Stimulated activated memory B cell treated with anti-CD40 and anti-IgM and Interleukin-4, amounts not matched to agents 10 μg/mL and 1 μg/mL and 100 μg/mL, for 72 hours (primary cell): ENCODE measurements at regions not wholly inside any gene's neighbourhood (a gene's known extent, or its start where the extent isn't known, plus 50 kb on each side); places are given as distances from the start of the nearest gene placed in this dataset.

Experiments used
- ATAC-seq: fragments of 150-1000 bp; cut with Tn5 transposase; 2 replicates; pipeline ENCODE4 v1.10.0; 2021
- H3K27ac Mint-ChIP-seq: one replicate; pipeline ENCODE4 v1.8.0; 2022; ENCODE audit warnings: mild to moderate bottlenecking, mixed read lengths
- H3K27me3 Mint-ChIP-seq: one replicate; pipeline ENCODE4 v1.8.0; 2022; ENCODE audit warnings: mixed read lengths
- H3K36me3 Mint-ChIP-seq: one replicate; pipeline ENCODE4 v1.8.0; 2022; ENCODE audit warnings: mixed read lengths
- H3K4me1 Mint-ChIP-seq: one replicate; pipeline ENCODE4 v1.8.0; 2022; ENCODE audit warnings: mixed read lengths
- H3K4me3 Mint-ChIP-seq: one replicate; pipeline ENCODE4 v1.8.0; 2022; ENCODE audit warnings: mild to moderate bottlenecking, moderate library complexity, mixed read lengths
- H3K9me3 Mint-ChIP-seq: one replicate; pipeline ENCODE4 v1.8.0; 2022; ENCODE audit warnings: mixed read lengths

DNA sequence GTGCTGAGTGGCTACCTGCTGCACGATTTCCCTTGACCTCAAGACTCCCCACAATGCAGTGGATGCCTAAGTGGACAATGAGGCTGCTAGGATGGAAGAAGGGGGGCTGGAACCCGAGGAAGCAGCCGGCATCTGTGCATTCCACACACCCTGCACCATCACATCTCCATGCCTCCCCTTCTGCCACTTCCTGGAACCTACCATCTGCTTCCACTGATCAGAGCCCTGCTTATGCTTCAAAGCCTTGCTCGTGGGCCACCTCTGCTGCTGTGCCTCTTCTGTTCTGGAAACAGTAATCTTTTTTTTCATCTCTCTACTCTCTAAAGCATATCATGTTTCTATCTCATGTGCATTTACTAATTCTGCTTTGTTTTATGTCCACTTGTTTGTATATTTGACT, 66.2 kb upstream of the WDR26 start:
- no peak for ATAC-seq
- Mint-ChIP-seq H3K9me3 (peaks cover 5% of the 10 kb centered on the region), H3K27ac (no peak overlapping the region), H3K36me3 (peaks cover 6% of the 10 kb centered on the region), H3K27me3 (no peaks in the 10 kb centered on the region), H3K4me1 (peaks cover 46% of the 10 kb centered on the region), H3K4me3 (no peak overlapping the region)

GRCh38 chr1:224501836-224502235, 67.2 kb upstream of the WDR26 start:
- no peak overlapping the region for H3K27ac Mint-ChIP-seq
- H3K4me3 Mint-ChIP-seq, result no peak overlapping the region
- H3K27me3 Mint-ChIP-seq, result no peaks in the 10 kb centered on the region
- peaks cover 44% of the 10 kb centered on the region for H3K4me1 Mint-ChIP-seq
- peaks cover 2% of the 10 kb centered on the region for H3K36me3 Mint-ChIP-seq
- H3K9me3 Mint-ChIP-seq, result peaks cover 3% of the 10 kb centered on the region
- ATAC-seq, result no peak

- H3K4me1 Mint-ChIP-seq, result peaks cover 36% of the 10 kb centered on the region
- no peaks in the 10 kb centered on the region for H3K36me3 Mint-ChIP-seq
- no peak for ATAC-seq
- peak overlapping the region; percentile 10 for H3K4me3 Mint-ChIP-seq
- no peaks in the 10 kb centered on the region for H3K9me3 Mint-ChIP-seq
- H3K27ac Mint-ChIP-seq, result peak overlapping the region; percentile 83
- no peaks in the 10 kb centered on the region for H3K27me3 Mint-ChIP-seq
Observed at GRCh38 chr1:224502459-224503160, 68.0 kb upstream of the WDR26 start.

DNA sequence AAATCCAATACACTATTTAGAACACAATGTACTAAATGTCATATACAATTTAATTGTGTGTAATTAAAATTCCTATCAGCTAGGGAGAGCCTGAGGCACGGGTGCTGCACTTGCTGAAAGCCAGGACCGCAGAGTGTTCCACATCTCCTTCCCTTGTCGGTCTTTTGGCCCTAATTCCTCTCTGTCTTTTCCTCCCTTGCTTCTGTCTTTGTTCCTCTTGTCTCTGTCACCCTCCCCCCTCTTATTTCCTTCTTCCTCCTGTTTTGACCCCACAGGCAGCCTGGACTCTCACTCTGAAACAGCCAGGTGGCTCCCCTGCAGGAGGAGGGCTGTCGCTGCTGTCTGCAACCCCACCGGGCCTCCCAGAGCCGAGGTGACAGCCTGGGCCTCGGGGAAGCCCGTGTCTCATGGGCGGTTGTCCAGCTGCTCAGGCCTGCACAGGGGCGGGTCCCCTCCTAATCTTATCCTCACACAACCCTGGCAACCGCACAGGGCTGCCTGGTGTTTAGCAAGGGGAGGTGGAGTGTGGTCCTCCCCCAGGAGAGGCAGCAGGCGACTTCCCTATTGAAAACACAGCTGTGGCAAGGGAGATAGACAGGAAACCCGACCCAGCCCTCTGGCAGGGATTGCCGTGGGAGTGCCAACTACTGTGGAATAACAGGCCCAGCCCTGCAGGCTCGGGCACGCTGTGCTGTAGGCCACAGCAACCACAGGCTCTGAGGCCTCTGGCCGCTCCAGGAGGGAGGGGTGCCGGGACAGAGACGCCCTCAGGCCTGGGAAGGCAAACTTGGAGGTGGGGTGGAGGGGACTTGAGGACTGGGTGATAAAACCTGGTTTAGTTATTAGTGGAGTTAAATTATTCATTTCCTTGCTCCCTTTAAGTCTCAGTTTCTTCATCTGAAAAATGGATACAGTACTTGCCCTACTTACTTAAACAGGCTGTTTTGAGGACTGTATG, 68.8 kb upstream of the WDR26 start:
- peak overlapping the region; percentile 83 for H3K27ac Mint-ChIP-seq
- ATAC-seq, result peak; percentile 82
- peak overlapping the region; percentile 32 for H3K4me3 Mint-ChIP-seq
- no peaks in the 10 kb centered on the region for H3K36me3 Mint-ChIP-seq
- H3K9me3 Mint-ChIP-seq, result no peaks in the 10 kb centered on the region
- no peaks in the 10 kb centered on the region for H3K27me3 Mint-ChIP-seq
- peaks cover 28% of the 10 kb centered on the region for H3K4me1 Mint-ChIP-seq

DNA sequence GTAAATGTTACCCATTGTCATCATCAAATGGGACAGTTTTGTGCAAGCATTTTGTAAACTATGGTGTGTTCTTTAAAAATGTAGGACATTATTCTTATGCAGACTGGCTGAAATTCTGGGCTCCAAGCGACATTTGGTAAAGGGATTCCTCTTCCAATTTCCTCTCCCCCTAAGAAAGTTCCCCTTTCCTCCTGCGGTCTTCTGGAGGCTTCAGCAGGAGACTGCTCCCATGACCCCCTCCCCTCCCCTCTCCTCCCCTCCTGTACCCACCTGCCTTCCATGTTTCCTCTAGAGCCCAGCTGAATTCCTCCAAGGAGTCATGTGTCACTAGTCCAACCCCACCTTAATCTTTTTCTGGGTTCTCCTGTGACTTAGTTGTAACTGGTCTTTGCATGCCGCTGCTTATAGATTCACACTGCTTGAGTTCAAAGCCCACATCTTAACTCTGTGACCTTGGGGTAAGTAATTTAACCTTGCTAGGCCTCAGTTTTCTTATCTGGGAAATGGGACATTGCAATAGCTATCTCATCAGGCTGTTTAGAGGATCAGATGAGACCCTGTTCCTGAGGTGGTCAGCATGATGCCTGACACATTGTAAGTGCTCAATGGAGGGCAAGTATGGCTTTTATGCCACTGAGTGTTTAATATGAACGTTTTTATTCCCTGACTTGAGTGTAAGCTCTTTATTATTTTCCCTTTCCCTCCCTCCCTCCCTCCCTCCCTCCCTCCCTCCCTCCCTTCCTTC, 69.9 kb upstream of the WDR26 start:
- Mint-ChIP-seq H3K4me3 (no peak overlapping the region), H3K9me3 (no peaks in the 10 kb centered on the region), H3K27ac (peak overlapping the region; percentile 83), H3K4me1 (peaks cover 21% of the 10 kb centered on the region), H3K36me3 (no peaks in the 10 kb centered on the region), H3K27me3 (no peaks in the 10 kb centered on the region)
- ATAC-seq, result no peak

GRCh38 chr1:224505454-224506093, 71.0 kb upstream of the WDR26 start:
- H3K36me3 Mint-ChIP-seq, result no peaks in the 10 kb centered on the region
- H3K27ac Mint-ChIP-seq, result no peak overlapping the region
- peaks cover 19% of the 10 kb centered on the region for H3K4me1 Mint-ChIP-seq
- H3K4me3 Mint-ChIP-seq, result no peak overlapping the region
- H3K9me3 Mint-ChIP-seq, result no peaks in the 10 kb centered on the region
- ATAC-seq, result no peak
- H3K27me3 Mint-ChIP-seq, result no peaks in the 10 kb centered on the region

- no peak for ATAC-seq
- no peaks in the 10 kb centered on the region for H3K36me3 Mint-ChIP-seq
- no peak overlapping the region for H3K27ac Mint-ChIP-seq
- H3K27me3 Mint-ChIP-seq, result no peaks in the 10 kb centered on the region
- no peak overlapping the region for H3K4me3 Mint-ChIP-seq
- H3K9me3 Mint-ChIP-seq, result no peaks in the 10 kb centered on the region
- peaks cover 19% of the 10 kb centered on the region for H3K4me1 Mint-ChIP-seq
Observed at GRCh38 chr1:224506141-224506814, 71.7 kb upstream of the WDR26 start.

- H3K9me3 Mint-ChIP-seq, result no peaks in the 10 kb centered on the region
- H3K27me3 Mint-ChIP-seq, result no peaks in the 10 kb centered on the region
- H3K36me3 Mint-ChIP-seq, result no peaks in the 10 kb centered on the region
- peaks cover 12% of the 10 kb centered on the region for H3K4me1 Mint-ChIP-seq
- no peak overlapping the region for H3K27ac Mint-ChIP-seq
- ATAC-seq, result no peak
- H3K4me3 Mint-ChIP-seq, result no peak overlapping the region
Observed at GRCh38 chr1:224507771-224508523, 73.3 kb upstream of the WDR26 start.

DNA sequence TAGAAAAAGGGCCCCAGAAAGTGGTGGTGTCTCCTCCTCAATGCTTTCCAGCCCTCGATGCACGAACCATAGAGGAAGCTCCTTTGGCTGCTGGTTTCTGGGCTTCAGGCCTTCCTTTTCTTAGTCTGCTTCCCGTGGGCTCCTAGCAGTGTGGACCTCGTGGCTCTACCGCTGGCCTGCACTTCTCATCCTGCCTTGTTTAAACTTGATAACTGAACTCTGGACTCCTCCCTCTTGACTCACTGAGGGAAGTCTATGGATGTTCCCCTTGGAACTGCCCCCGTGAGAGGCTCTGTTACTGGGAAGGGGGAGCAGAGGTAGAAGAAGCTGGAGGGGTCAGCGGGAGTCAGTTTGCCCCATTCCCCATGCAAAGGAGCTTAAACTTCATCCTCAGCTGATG, 75.3 kb upstream of the WDR26 start:
- no peak for ATAC-seq
- no peaks in the 10 kb centered on the region for H3K27me3 Mint-ChIP-seq
- peaks cover 8% of the 10 kb centered on the region for H3K4me1 Mint-ChIP-seq
- H3K9me3 Mint-ChIP-seq, result no peaks in the 10 kb centered on the region
- H3K36me3 Mint-ChIP-seq, result no peaks in the 10 kb centered on the region
- H3K27ac Mint-ChIP-seq, result no peak overlapping the region
- no peak overlapping the region for H3K4me3 Mint-ChIP-seq

GRCh38 chr1:224510880-224511645, 76.5 kb upstream of the WDR26 start:
- Mint-ChIP-seq H3K27ac (no peak overlapping the region), H3K9me3 (no peaks in the 10 kb centered on the region), H3K27me3 (no peaks in the 10 kb centered on the region), H3K4me1 (peaks cover 8% of the 10 kb centered on the region), H3K4me3 (no peak overlapping the region), H3K36me3 (no peaks in the 10 kb centered on the region)
- ATAC-seq, result no peak

GRCh38 chr1:224512600-224513151, 78.1 kb upstream of the WDR26 start:
- no peaks in the 10 kb centered on the region for H3K27me3 Mint-ChIP-seq
- peaks cover 8% of the 10 kb centered on the region for H3K4me1 Mint-ChIP-seq
- H3K27ac Mint-ChIP-seq, result no peak overlapping the region
- H3K9me3 Mint-ChIP-seq, result no peaks in the 10 kb centered on the region
- H3K4me3 Mint-ChIP-seq, result no peak overlapping the region
- no peaks in the 10 kb centered on the region for H3K36me3 Mint-ChIP-seq
- ATAC-seq, result no peak

DNA sequence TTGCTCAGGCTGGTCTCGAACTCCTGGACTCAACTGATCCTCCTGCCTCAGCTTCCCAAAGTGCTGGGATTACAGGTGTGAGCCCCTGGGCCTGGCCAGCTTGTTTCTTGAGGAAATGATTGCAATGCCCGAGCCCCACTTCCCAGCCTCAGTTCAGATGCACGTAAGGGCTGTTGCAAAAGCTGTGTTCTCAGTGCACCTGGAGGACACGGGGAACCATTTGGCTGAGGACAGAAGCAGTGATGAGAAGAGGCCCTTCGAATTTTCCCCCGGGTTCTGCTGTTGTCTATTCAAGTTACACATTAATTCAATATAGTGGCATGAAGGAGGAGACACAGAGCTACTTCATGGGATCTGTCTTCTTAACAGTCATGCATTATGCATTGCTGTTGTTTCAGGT, 78.8 kb upstream of the WDR26 start:
- Mint-ChIP-seq H3K27ac (no peak overlapping the region), H3K9me3 (no peaks in the 10 kb centered on the region), H3K4me1 (peaks cover 8% of the 10 kb centered on the region), H3K36me3 (no peaks in the 10 kb centered on the region), H3K27me3 (no peaks in the 10 kb centered on the region), H3K4me3 (no peak overlapping the region)
- no peak for ATAC-seq

GRCh38 chr1:224513787-224514209, 79.2 kb upstream of the WDR26 start:
- Mint-ChIP-seq H3K4me3 (no peak overlapping the region), H3K27ac (no peak overlapping the region), H3K9me3 (no peaks in the 10 kb centered on the region), H3K27me3 (no peaks in the 10 kb centered on the region), H3K4me1 (peaks cover 8% of the 10 kb centered on the region), H3K36me3 (no peaks in the 10 kb centered on the region)
- peak; percentile 85 for ATAC-seq
